ENCODE measurements at regions not wholly inside any gene's neighbourhood (a gene's known extent, or its start where the extent isn't known, plus 50 kb on each side); places are given as distances from the start of the nearest gene placed in this dataset.

DNA sequence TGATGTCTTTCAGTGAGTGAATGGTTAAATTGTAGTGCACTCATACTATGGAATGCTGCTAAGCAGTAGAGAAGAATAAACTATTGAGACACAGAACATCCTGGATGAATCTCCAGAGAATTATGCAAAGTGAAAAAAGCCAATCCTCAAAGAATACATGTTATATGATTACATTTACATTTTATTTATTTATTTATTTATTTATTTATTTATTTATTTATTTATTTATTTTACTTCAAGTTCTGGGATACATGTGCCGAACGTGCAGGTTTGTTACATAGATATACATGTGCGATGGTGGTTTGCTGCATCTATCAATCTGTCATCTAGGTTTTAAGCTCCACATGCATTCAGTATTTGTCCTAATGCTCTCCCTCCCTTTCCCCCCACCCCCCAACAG lies 175.8 kb upstream of the VGLL2 start:
- no peak for TF ChIP-seq POLR2A (IDR thresholded peaks at IDR 0.05)
- TF ChIP-seq, protein P1, sequence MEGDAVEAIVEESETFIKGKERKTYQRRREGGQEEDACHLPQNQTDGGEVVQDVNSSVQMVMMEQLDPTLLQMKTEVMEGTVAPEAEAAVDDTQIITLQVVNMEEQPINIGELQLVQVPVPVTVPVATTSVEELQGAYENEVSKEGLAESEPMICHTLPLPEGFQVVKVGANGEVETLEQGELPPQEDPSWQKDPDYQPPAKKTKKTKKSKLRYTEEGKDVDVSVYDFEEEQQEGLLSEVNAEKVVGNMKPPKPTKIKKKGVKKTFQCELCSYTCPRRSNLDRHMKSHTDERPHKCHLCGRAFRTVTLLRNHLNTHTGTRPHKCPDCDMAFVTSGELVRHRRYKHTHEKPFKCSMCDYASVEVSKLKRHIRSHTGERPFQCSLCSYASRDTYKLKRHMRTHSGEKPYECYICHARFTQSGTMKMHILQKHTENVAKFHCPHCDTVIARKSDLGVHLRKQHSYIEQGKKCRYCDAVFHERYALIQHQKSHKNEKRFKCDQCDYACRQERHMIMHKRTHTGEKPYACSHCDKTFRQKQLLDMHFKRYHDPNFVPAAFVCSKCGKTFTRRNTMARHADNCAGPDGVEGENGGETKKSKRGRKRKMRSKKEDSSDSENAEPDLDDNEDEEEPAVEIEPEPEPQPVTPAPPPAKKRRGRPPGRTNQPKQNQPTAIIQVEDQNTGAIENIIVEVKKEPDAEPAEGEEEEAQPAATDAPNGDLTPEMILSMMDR (IDR thresholded peaks at IDR 0.05) = no peak
- H3K27me3 ChIP-seq = no peaks in the 10 kb centered on the region
- H3K9me3 ChIP-seq = no peaks in the 10 kb centered on the region
- intact Hi-C loops (cut with DNase I; ENCODE audit: low total_unique reads) = no loop called here
- 82 to 93% methylated on average over 3 of the region's 3 CpGs for WGBS, 2 donors
- no peaks in the 10 kb centered on the region for H3K4me1 ChIP-seq
- no peak for DNase-seq
- no peaks in the 10 kb centered on the region for H3K36me3 ChIP-seq (ENCODE audit: low read depth, missing control alignments)
- no peak overlapping the region for H3K27ac ChIP-seq
- no peak overlapping the region for H3K4me3 ChIP-seq

DNA sequence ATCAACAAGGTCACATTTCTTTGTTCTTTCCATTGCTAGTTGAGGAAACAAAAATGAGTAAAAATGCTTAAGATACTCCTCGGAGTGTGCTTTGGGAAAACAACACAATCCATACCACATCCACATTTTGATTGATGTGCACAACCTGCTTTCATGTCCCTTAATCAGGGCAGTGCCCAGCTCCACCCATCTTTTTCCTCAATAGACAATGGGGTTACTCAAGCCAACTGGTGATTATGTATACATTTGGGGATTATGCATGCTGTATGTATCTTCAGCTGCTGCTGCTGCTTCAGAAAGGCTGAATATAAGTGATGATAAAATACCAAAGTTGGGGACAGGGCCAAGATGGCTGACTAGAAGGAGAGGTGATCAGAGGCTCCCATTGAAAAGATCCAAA lies 155.2 kb upstream of the VGLL2 start:
- Histone ChIP-seq H3K4me3 (no peak overlapping the region), H3K27me3 (no peaks in the 10 kb centered on the region), H3K4me1 (no peaks in the 10 kb centered on the region), H3K36me3 (ENCODE audit: low read depth, missing control alignments) (no peaks in the 10 kb centered on the region), H3K27ac (no peak overlapping the region), H3K9me3 (no peaks in the 10 kb centered on the region)
- 74 to 88% methylated on average over 1 of the region's 1 CpG for WGBS, 2 donors
- intact Hi-C loops (cut with DNase I; ENCODE audit: low total_unique reads) = no loop called here
- no peak for TF ChIP-seq POLR2A (IDR thresholded peaks at IDR 0.05)
- TF ChIP-seq, protein P1 (IDR thresholded peaks at IDR 0.05) = no peak
- DNase-seq = no peak

DNA sequence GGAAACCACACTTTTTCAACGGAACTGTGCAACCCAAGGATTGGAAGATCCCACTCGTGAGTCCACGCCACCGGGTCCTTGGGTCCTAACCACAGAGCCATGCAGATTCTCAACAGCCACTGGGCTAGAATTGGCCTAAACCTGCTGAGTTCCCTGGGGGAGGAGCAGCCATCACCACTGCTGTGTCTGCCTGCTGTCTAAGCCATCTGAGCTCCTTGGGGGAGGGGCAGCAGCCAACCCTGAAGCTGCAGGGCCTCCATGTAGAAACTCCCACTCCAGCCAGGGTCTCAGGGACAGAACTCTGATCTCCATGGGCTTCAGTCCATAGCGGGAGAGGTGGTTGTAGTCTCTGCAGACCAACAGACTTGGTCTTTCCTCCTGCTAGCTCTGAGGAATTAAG lies 154.6 kb upstream of the VGLL2 start:
- intact Hi-C loops (cut with DNase I; ENCODE audit: low total_unique reads) = no loop called here
- TF ChIP-seq, protein P1 (IDR thresholded peaks at IDR 0.05) = no peak
- no peak for TF ChIP-seq POLR2A (IDR thresholded peaks at IDR 0.05)
- Histone ChIP-seq H3K4me1 (no peaks in the 10 kb centered on the region), H3K27me3 (no peaks in the 10 kb centered on the region), H3K4me3 (no peak overlapping the region), H3K9me3 (no peaks in the 10 kb centered on the region), H3K27ac (no peak overlapping the region), H3K36me3 (ENCODE audit: low read depth, missing control alignments) (no peaks in the 10 kb centered on the region)
- WGBS, 2 donors = 90% methylated on average over 5 of the region's 5 CpGs; no CpG with 5 or more reads in 1 of the 2 donors
- DNase-seq = no peak

DNA sequence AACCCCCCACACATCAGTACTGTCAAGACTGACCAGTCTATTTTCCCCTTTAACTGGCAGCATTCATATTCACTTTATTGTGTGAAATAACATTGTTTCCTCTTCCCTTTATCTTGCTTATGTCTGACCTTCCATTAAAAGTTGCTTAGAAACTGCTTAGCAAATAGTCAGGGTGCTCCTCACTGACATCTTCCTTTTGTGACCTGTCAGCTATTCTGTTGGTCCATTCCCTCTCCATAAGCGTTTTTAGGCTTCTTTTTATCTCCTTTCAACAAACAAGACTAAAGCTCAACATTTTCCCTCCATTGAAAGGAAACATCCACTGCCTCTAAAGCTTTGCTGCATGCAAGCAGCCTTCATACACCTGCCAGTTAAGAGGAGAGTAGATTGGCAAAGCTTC lies 147.7 kb upstream of the VGLL2 start:
- DNase-seq = no peak
- Histone ChIP-seq H3K4me1 (no peaks in the 10 kb centered on the region), H3K36me3 (ENCODE audit: low read depth, missing control alignments) (no peaks in the 10 kb centered on the region), H3K9me3 (no peaks in the 10 kb centered on the region), H3K4me3 (no peak overlapping the region), H3K27ac (no peak overlapping the region), H3K27me3 (no peaks in the 10 kb centered on the region)
- WGBS, 2 donors = 27 to 52% methylated on average over 1 of the region's 1 CpG
- intact Hi-C loops (cut with DNase I; ENCODE audit: low total_unique reads) = no loop called here
- TF ChIP-seq POLR2A (IDR thresholded peaks at IDR 0.05) = no peak
- TF ChIP-seq, protein P1 (IDR thresholded peaks at IDR 0.05) = no peak

DNA sequence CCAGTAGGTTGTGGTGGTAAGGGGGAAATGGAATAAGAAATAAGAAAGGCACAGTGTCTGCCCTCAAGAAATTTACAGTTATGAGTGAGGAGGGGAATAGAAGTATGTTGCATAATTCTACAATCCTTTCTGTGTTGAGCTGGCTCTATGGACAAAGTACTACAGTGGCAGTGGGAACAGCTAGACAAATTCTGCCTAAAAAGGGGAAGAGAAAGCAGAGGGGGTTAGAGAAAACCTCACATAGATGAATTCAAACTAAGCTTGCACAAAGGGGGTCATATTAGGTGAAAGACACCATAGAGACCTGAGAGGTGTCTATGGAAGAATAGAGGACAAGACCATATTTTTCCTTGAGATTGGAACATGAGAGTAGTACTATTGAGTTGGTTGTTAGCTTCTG lies 146.9 kb upstream of the VGLL2 start:
- intact Hi-C loops (cut with DNase I; ENCODE audit: low total_unique reads) = no loop called here
- Histone ChIP-seq H3K27ac (no peak overlapping the region), H3K4me1 (no peaks in the 10 kb centered on the region), H3K9me3 (no peaks in the 10 kb centered on the region), H3K27me3 (no peaks in the 10 kb centered on the region), H3K36me3 (ENCODE audit: low read depth, missing control alignments) (no peaks in the 10 kb centered on the region), H3K4me3 (no peak overlapping the region)
- no peak for TF ChIP-seq POLR2A (IDR thresholded peaks at IDR 0.05)
- TF ChIP-seq, protein P1 (IDR thresholded peaks at IDR 0.05) = no peak
- no peak for DNase-seq

All from testis (tissue), 2 donors.